ENCODE measurements at regions not wholly inside any gene's neighbourhood (a gene's known extent, or its start where the extent isn't known, plus 50 kb on each side); places are given as distances from the start of the nearest gene placed in this dataset.
"Not testable (repeated sequence)": the region's sequence is repeated elsewhere in the genome, so short reads cannot be mapped to it uniquely, and the experiment has no call there.

DNA sequence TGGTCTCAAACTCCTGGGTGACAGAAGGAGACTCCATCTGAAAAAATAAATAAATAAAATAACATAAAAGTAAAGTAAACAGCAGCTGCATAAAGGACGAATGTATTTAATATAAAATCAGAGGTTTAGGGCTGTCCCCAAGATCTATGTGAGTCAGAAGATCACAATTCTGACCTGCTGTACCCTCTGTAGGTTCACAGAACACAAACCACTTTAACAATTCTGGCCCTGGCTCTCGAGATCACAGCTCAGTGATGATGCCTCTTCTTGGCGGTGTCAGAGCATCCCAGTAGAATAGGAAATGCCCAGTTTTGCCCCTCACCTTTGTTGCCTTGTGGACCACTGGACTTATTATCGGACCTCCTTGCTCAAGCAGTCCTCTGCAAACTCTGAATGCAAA is 380.9 kb downstream of the TLE1 start:
- no peaks in the 10 kb centered on the region for H3K4me1 ChIP-seq (ENCODE audit: insufficient read depth, low read length, poor library complexity, severe bottlenecking)
- H3K27me3 ChIP-seq (ENCODE audit: insufficient read depth, low read length, poor library complexity, severe bottlenecking): no peaks in the 10 kb centered on the region
- H3K4me2 ChIP-seq (ENCODE audit: low read depth, low read length, poor library complexity, severe bottlenecking): no peak overlapping the region
- H3K9me3 ChIP-seq (ENCODE audit: insufficient read depth, low read depth, low read length): no peaks in the 10 kb centered on the region
- no peak overlapping the region for H2AFZ ChIP-seq (ENCODE audit: low read length)
- TF ChIP-seq CTCF (conservative IDR thresholded peaks at IDR 0.05; ENCODE audit: low read length) (no peak), EZH2phosphoT487 (IDR thresholded peaks at IDR 0.05; ENCODE audit: borderline replicate concordance) (no peak)
- H3K36me3 ChIP-seq (ENCODE audit: insufficient read depth, low read length): no peaks in the 10 kb centered on the region
- H3F3A ChIP-seq (ENCODE audit: low read depth): no peaks in the 10 kb centered on the region
- H3K4me3 ChIP-seq (ENCODE audit: low read length, poor library complexity, severe bottlenecking): no peak overlapping the region
- no peaks in the 10 kb centered on the region for H4K20me1 ChIP-seq (ENCODE audit: insufficient read depth, low read length, poor library complexity, severe bottlenecking)
- H3K9me2 ChIP-seq (replicated peaks; ENCODE audit: low read depth, low read length): no peaks in the 10 kb centered on the region
- no peak overlapping the region for H3K9ac ChIP-seq (ENCODE audit: low read depth, low read length, poor library complexity, severe bottlenecking)
- H3K79me2 ChIP-seq (ENCODE audit: insufficient read depth, low read length): no peaks in the 10 kb centered on the region

DNA sequence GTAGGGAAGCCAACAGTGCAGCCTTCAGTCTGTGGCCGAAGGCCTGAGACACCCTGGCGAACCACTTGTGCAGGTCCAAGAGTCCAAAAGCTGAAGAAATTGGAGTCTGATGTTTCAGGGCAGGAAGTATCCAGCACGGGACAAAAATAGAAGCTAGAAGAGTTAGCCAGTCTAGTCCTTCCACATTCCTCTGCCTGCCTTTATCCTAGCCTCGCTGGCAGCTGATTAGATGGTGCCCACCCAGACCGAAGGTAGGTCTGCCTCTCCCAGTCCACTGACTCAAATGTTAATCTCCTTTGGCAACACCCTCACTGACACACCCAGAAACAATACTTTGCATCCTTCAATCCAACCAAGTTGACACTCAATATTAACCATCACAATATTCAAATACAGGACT is 381.6 kb downstream of the TLE1 start:
- H3K9me3 ChIP-seq (ENCODE audit: insufficient read depth, low read depth, low read length); H2AFZ ChIP-seq (ENCODE audit: low read length); H3K4me1 ChIP-seq (ENCODE audit: insufficient read depth, low read length, poor library complexity, severe bottlenecking); H3F3A ChIP-seq (ENCODE audit: low read depth); H3K27me3 ChIP-seq (ENCODE audit: insufficient read depth, low read length, poor library complexity, severe bottlenecking); H3K4me3 ChIP-seq (ENCODE audit: low read length, poor library complexity, severe bottlenecking); H3K4me2 ChIP-seq (ENCODE audit: low read depth, low read length, poor library complexity, severe bottlenecking); H3K9ac ChIP-seq (ENCODE audit: low read depth, low read length, poor library complexity, severe bottlenecking); H3K79me2 ChIP-seq (ENCODE audit: insufficient read depth, low read length); H3K9me2 ChIP-seq (replicated peaks; ENCODE audit: low read depth, low read length); H3K36me3 ChIP-seq (ENCODE audit: insufficient read depth, low read length); H4K20me1 ChIP-seq (ENCODE audit: insufficient read depth, low read length, poor library complexity, severe bottlenecking): not testable (repeated sequence)

DNA sequence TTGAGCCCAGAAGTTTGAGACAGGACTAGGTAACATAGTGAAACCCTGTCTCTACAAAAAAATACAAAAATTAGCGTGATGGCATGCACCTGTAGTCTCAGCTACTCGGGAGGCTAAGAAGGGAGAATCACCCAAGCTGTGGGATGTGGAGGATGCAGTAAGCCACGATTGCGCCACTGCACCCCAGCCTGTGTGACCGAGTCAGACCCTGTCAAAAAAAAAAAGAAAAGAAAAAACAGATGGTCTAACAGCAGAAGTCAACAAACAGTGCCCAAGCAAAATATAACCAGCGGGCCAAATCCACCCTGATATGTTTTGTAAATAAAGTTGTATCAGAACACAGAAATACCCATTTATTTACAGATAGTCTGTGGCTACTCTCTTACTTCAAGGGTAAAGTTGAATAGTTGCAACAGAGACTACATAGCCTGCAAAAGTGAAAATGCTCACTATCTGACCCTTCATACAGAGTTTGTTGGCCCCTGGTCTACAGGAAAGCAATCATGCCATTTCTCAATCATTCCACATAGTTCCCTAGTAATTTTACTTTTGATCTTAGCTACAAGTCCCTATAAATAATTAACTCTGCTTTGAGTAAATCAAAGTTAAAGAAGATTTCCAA is 383.7 kb downstream of the TLE1 start:
- Histone ChIP-seq H3K27me3 (ENCODE audit: insufficient read depth, low read length, poor library complexity, severe bottlenecking) (no peaks in the 10 kb centered on the region), H2AFZ (ENCODE audit: low read length) (no peak overlapping the region), H3K4me1 (ENCODE audit: insufficient read depth, low read length, poor library complexity, severe bottlenecking) (no peaks in the 10 kb centered on the region), H3K9me3 (ENCODE audit: insufficient read depth, low read depth, low read length) (no peaks in the 10 kb centered on the region), H3F3A (ENCODE audit: low read depth) (no peaks in the 10 kb centered on the region), H3K9me2 (replicated peaks; ENCODE audit: low read depth, low read length) (no peaks in the 10 kb centered on the region), H4K20me1 (ENCODE audit: insufficient read depth, low read length, poor library complexity, severe bottlenecking) (no peaks in the 10 kb centered on the region), H3K36me3 (ENCODE audit: insufficient read depth, low read length) (no peaks in the 10 kb centered on the region), H3K4me3 (ENCODE audit: low read length, poor library complexity, severe bottlenecking) (no peak overlapping the region), H3K79me2 (ENCODE audit: insufficient read depth, low read length) (no peaks in the 10 kb centered on the region), H3K4me2 (ENCODE audit: low read depth, low read length, poor library complexity, severe bottlenecking) (no peak overlapping the region), H3K9ac (ENCODE audit: low read depth, low read length, poor library complexity, severe bottlenecking) (no peak overlapping the region)
- TF ChIP-seq EZH2phosphoT487 (IDR thresholded peaks at IDR 0.05; ENCODE audit: borderline replicate concordance) (no peak), CTCF (conservative IDR thresholded peaks at IDR 0.05; ENCODE audit: low read length) (no peak)

DNA sequence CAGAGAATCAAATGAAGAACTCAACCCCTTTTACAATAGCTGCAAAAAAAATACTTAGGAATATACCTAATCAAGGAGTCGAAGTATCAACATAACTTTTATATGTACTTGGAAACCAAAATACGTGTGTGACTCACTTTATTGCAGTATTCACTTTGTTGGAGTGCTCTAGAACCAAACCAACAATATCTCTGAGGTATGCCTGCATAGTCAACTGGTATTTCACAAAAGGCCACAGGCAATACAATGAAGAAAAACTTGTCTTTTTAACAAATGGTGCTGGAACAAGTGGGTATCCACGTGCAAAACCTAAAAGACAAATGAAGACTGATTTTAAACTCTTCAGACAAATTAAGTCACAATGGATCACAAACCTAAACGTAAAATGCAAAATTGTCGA is 385.7 kb downstream of the TLE1 start:
- no peak overlapping the region for H2AFZ ChIP-seq (ENCODE audit: low read length)
- H3K4me3 ChIP-seq (ENCODE audit: low read length, poor library complexity, severe bottlenecking): no peak overlapping the region
- no peak overlapping the region for H3K4me2 ChIP-seq (ENCODE audit: low read depth, low read length, poor library complexity, severe bottlenecking)
- H3K36me3 ChIP-seq (ENCODE audit: insufficient read depth, low read length): no peaks in the 10 kb centered on the region
- H3K9me3 ChIP-seq (ENCODE audit: insufficient read depth, low read depth, low read length): 0 out of 2 replicates have a peak, but pooled peaks cover 4% of the 10 kb centered on the region
- no peaks in the 10 kb centered on the region for H4K20me1 ChIP-seq (ENCODE audit: insufficient read depth, low read length, poor library complexity, severe bottlenecking)
- H3F3A ChIP-seq (ENCODE audit: low read depth): no peaks in the 10 kb centered on the region
- no peaks in the 10 kb centered on the region for H3K27me3 ChIP-seq (ENCODE audit: insufficient read depth, low read length, poor library complexity, severe bottlenecking)
- no peaks in the 10 kb centered on the region for H3K4me1 ChIP-seq (ENCODE audit: insufficient read depth, low read length, poor library complexity, severe bottlenecking)
- H3K79me2 ChIP-seq (ENCODE audit: insufficient read depth, low read length): no peaks in the 10 kb centered on the region
- no peak for TF ChIP-seq EZH2phosphoT487 (IDR thresholded peaks at IDR 0.05; ENCODE audit: borderline replicate concordance)
- no peak for TF ChIP-seq CTCF (conservative IDR thresholded peaks at IDR 0.05; ENCODE audit: low read length)
- H3K9ac ChIP-seq (ENCODE audit: low read depth, low read length, poor library complexity, severe bottlenecking): no peak overlapping the region
- H3K9me2 ChIP-seq (replicated peaks; ENCODE audit: low read depth, low read length): no peaks in the 10 kb centered on the region

Measured in Loucy (cell line).